ENCODE measurements at regions not wholly inside any gene's neighbourhood (a gene's known extent, or its start where the extent isn't known, plus 50 kb on each side); places are given as distances from the start of the nearest gene placed in this dataset.
A peak's percentile ranks its signal among the peaks of the same experiment; 100 is the strongest.

DNA sequence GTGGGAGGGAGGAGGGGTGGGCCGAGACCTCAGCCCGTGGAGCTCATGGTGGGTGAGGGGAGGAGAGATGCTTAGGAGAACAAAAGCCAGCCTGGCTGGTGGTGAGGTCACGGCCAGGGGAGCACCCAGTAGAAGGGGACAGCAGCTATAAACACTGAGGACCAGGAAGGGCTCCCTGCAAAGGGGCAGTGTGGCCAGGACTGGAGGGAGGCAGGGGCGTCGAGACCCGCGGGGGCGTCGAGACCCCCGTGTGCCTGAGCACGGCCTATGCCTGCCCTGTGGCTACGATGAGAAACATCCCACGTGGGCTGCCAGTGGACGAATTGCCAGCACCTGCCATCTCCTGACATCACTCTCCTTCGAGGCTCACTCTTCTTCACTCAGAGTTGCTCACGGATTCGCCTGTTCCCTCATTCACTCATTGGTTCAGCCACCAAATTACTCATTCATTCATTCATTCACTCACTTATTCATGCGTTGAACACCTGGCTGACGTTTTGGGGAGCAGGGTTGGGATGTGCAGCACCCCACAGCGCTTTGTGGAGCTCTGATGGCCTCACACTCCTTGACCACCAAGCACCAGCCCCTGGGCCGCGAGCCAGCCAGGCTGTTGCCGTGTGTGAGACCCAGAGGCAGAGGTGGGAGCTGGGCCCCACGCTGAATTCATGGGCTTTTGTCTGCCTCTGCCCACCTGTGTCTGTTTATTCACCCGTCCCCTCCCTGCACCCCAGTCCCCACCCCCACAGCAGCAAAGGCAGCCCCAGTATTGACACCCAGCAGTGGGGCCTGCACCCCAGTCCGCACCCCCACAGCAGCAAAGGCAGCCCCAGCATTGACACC is 61.2 kb upstream of the BHLHE23 start:
- no peak for DNase-seq

DNA sequence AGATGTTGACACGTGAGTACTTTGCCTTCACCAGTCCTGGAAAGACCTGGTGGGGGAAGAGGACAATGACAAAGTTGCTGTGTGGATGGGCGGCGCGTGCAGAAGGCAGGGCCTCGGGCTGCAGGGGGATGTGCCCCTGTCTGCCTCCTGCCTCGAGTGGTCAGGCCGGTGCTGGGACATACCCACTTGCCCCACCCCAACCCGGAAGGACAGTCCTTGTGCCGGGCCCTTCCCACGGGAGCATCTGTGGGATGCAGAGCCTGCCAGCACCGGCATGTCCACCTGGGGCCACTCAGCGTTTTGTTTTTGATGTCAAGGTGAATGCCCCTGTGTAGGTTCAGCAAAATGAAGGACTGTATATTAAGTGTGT is 60.5 kb upstream of the BHLHE23 start:
- DNase-seq = no peak

DNA sequence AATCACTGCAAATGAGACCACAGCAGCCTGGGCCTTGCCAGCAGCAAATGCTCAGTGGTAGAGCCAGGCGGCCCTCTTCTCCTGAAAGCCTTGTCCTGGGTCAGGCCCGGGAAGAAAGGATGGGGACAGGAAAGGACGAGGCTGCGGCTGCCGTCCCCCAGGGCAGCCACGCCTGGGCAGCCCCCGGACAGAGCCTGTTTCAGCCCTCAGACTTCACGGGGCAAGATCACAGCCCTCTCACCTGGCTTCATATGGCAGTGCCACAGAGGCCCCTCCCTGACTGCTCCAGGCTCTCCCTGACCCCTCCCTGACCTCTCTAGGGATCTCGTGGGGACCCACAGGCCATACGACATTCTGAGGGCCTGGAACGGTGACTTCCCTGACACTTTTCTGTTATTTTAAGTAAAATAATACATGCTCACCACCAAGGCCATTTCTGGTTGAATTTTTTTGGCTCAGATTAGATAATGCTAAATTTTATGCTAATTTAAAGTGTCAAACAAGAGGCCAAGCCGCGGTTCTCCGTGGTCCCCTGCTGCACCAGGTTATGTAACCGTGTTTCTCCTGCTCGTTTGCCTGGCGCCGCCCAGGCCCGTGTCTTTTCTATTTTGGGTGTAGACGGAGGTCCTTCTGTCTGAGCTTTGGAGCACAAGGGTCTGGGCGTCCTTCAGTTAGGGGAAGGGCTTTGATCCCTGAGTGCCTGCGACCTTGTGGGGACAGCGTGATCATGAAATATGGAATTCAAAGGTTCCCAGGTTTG is 59.9 kb upstream of the BHLHE23 start:
- DNase-seq = no peak

DNA sequence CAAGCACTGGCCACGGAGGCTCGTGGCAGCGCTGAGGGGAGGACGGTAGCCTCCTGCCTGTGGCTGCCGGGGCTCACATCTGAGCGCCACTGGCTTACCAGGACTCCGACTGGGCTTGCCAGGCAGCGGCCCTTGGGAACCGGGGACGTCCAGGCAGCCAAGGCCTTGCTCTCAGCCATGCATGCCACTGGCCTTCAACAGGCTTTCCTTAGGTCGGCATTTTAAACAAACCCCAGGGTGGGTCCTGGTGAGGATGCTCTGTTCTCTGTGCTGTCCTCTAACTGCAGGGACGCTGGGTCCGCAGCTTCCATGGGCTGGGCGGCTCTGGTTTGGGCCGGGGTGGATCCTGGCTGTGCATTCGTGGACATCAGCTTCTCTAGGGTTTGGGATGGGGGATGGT is 59.1 kb upstream of the BHLHE23 start:
- no peak for DNase-seq

DNA sequence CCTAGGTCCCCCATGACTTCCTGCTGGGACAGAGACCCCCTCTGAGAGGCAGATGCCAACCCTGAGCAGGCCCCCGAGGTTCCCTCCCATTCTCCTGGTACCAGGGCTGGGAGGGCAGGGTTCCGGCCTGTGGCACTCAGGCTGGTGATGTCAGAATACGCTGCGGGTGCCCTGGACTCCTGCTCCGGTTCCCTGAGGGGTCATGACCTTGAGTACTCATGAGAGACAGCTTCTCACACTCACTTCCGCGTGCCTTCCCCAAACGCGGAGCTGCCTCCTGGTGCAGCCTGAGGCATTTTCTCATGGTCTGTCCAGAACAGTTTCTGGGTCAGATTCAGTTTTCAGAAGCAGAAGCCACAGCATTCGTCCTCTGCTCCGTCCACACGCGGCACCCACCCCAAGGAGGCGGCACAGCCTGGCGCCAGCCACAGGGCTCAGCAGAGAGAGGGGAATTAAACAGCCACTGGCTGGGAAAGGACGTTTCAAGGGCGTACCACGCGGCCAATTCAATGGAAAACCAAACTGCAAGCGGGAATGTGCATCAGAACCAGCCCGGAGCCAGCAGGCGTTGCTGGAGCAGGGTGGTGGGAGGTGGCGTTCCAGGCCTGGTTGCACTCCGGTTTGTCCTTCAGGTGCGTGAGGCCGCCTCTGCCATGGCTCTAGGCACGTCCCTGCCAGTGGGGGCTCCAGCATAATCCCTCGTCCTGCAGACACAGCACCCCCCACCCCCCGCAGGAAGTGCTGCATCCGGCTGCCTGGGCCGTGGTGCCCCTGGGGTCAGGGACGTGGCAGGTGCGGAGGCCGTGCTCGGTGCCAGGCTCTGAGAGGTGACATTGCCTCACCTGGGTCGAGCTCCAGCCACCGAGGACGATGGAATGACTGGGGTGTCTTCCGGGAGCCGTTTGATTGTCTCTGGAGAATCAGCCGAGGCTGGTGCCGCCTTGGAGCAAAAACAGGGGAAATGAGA is 58.3 kb upstream of the BHLHE23 start:
- no peak for DNase-seq

DNA sequence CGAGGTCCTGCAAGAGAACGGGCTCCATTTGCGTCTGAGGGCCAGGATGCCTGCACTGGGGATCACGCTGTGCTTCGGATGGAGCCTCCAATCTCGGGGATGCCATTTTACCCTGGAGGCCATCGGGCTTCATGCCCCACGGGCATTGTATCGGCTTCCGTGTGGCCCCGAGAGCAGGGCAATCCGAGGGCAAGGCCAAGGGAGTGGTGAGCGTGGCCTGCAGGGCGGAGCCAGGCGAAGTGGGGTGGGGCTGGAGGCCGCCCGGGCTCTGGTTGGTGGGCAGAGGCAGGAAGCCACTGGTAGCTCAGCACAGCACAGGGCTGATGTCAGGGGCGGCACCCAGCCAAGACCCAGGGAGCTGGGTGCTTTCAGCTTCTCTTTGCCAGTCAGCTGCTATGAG is 57.5 kb upstream of the BHLHE23 start:
- DNase-seq = no peak

DNA sequence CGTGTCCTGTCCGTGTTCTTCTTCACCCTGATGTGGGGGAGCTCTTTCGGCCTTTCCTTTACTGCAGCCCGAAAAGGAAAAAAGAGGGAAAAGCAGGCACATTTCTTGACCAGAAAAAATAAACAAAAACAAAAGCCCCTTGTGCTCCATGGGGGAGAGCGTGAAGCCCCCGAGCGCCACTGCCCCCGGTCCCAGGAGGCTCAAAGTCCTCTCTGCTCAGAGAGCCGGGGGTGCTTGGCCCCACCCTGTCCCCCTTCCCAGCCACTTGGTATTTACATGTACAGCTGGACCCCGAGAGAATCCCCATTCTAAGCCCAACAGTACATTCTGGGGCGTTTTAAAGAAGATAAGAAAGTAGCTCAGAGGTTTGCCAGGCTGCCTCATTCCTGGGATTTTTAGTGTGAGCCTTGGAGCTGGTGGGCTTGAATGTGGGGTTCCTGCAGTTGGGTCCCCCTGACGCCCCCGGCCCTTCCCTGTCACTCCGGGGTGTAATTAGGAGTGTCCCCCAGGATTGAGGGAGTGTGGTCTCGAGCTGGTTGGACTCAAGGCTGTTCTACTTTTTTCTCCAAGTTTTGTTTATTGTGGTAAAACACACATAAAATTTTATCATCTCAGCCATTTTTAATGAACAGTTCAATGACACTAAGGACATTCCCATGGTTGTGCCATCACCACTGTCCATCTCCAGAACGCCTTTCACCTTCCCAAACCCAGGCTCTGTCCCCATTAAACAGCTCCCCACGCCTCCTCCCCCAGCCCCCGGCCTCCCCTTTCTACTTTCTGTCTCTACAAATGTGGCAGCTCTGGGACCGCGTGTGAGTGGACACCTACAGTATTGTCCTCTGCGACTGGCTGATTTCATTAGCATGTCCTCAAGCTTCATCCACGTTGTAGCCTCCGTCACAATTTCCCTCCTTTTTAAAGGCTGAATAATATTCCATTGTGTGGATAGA is 55.7 kb upstream of the BHLHE23 start:
- DNase-seq = no peak

DNA sequence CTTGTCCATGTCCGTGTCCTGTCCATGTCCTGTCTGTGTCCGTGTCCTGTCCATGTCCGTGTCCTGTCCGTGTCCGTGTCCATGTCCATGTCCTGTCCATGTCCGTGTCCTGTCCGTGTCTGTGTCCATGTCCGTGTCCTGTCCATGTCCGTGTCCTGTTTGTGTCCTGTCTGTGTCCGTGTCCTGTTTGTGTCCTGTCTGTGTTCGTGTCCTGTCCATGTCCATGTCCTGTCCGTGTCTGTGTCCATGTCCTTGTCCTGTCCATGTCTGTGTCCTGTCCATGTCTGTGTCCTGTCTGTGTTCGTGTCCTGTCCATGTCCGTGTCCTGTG is 55.0 kb upstream of the BHLHE23 start:
- no peak for DNase-seq

DNA sequence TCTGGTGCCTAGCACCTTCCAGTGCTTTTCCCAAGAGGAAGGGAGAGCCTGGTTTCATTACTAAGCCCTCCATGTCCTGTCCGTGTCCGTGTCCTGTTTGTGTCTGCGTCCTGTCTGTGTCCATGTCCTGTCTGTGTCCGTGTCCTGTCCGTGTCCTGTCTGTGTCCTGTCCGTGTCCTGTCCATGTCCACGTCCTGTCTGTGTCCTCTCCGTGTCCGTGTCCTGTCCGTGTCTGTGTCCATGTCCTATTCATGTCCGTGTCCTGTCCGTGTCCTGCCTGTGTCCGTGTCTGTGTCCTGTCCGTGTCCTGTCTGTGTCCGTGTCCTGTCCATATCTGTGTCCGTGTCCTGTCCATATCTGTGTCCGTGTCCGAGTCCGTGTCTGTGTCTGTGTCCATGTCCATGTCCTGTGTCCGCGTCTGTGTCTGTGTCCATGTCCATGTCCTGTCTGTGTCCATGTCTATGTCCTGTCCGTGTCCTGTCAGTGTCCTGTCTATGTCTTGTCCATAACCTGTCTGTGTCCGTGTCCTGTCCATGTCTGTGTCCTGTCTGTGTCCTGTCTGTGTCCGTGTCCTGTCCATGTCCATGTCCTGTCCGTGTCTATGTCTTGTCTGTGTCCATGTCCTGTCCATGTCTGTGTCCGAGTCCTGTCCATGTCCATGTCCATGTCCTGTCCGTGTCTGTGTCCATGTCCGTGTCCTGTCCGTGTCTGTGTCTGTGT is 54.4 kb upstream of the BHLHE23 start:
- DNase-seq = no peak

DNA sequence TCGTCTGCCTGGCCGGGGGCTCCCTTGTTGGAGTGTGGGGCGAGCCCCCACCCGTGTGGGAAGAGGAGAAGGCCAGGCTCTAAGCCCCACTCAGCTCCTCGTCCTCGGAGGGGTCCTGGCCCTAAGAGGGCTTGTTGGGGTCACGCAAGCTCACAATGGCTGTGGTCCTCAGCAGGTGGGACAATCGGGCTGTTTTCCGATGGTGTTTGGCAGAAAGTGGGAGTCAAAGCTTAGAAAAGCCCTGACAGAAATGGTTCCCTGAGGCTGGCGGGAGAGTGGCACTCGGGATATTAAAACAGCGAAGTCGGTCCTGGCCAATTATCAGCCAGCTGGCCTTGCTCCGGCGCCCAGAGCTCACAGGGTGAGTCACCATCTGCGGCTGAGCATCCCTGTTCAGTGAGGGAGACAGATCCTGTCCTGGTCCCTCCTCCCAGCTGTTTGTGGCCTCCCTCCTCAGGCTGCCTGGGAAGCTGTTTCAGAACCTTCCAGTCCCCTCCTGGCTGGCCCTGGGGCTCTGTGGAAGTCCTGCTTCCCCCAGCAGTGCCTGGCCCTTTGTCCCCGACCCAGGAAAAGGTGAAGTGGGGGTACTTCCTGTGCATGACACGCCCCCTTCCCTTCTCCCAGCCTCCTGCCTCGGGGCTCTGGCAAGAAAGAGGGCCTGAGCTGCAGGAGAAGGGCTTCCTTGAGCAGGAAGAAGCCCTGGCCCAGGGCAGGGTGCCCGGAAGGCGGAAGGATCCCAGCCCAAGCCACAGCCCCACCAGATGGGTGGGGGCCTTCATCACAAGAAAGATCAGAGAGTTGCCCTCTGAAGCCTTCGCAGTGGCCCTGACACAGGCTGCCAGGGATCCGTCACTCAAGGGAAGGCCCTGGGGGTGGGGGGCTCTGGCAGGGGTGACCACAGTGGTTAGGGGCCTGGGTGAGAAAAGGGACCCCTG is 53.6 kb upstream of the BHLHE23 start:
- no peak for DNase-seq

DNA sequence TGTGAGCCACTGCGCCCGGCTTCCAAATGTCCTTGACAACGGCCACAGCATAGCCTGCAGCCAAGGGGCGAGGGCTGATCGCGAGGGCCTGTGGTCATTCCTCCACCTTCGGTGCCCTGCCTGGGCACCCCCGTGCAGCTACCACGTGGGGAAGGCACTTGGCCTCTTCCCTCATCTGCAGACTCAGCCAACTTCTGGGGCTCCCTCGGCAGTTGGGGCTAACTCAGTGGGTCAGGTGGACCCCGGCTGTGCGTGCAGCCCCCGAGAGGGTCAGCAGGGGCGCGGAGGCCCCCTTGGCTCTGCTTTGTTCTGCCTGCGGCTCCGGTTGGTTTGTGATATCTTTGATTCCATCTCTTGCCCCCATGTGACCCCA is 52.9 kb upstream of the BHLHE23 start:
- DNase-seq = no peak

DNA sequence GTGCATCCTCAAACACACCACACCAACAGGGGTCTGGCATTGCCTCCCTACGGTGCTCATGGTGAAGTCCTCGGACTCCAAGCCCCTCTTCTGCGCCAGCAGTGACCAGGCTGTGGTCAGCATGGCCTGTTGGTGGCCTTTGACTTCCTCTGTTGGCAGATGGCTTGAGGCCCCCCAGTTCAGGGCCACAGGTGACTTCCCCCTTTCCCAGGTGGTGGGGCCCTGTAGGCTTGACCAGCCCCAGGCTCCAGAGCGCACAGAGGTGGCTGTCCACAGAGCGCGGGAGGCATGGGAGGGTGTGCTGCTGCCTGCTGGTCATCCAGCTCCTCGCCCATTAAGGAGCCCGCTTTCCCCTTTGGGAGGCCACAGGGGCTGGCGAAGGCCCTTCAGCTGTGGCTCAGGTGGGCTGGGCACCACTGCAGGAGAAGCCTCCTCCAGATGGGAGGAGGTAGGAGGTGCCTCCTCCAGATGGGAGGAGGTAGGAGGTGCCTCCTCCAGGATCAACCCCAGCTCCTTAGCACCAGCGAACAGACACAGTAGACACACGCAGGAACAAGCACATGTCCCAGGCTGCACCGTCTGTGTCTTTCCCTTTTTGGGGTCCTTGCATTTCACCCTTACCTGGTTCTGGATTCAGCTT is 52.1 kb upstream of the BHLHE23 start:
- DNase-seq = no peak

DNA sequence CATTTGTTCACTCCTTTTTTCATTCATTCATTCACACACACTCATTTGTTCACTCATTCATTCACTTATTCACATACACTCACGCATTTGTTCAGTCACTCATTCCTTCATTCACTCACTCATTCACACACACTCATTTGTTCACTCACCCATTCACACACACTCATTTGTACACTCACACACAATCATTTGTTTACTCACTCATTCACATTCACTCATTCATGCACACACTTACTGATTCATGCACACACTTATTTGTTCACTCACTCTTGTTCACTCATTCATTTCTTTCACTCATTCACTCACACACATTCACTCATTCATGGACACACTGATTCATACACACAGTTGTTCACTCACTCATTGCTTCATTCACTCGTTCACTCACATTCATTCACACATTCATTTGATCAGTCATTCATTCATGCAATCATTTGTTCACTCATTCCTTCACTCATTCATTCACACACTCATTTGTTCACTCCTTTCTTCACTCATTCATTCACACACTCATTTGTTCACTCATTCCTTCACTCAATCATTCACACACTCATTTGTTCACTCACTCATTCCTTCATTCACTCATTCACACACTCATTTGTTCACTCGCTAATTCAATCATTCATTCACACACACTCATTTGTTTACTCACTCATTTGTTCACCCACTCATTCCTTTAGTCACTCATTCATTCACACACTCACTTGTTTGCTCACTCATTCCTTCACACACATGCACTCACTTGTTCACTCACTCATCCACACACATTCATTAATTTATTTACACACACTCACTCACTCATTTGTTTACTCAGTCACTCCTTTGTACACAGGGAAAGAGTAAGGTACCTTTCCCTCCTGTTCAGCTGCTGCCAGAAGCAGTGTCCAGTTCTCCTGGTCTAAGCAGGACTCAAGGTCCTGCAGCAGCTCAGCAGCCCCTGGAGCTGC is 50.7 kb upstream of the BHLHE23 start:
- no peak for DNase-seq

DNA sequence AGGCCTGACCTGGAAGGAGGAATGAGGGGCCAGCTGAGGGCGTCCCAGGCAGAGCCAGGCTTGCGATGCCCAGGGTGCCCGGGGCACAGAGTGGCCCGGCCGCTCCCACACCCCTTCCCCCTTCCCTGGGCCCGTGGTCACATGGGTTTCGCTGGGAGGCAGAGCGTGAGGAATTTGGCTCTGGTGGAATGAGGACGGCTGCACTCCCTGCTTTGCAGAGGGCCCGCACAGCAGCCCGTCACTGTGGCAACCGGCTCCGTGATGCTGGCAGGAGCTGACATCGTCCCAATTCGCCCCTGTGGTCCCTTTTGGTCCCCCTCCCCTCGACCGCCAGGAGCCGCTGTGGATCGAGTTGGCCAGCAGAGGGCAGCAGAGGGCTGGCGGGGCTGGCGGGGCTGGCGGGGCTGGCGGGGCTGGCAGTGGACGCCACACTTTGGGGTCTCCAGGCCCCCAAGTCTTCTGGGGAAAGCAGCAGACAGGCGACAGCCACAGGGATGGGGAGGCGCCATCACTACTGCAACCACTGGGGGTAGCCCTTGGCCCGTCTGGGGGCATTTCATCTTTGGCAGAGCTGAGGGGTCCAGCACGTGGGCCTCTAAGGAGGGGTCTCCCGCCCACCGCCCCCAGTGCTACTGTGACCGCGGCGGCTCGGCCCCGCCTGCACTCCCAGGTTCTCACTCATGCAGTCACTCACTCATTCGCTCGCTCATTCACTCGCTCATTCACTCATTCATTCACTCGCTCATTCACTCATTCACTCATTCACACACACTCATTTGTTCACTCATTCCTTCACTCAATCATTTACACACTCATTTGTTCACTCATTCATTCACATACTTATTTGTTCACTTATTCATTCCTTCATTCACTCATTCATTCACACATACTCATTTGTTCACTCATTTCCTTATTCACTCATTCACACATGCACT is 49.7 kb upstream of the BHLHE23 start:
- DNase-seq = peak; percentile 33
